Stomach (tissue), 4 donors: ENCODE measurements at regions not wholly inside any gene's neighbourhood (a gene's known extent, or its start where the extent isn't known, plus 50 kb on each side); places are given as distances from the start of the nearest gene placed in this dataset.
"Not testable (repeated sequence)": the region's sequence is repeated elsewhere in the genome, so short reads cannot be mapped to it uniquely, and the experiment has no call there.

ENCODE experiments used
- CTCF ChIP-seq, 7 experiments: fragments of 450-650 bp in 4 of 7; fragments of 200-600 bp in 3 of 7; sonication (generic) in 3 of 7; IDR thresholded peaks; one replicate each; pipeline ENCODE4 v1.5.1; 2016 to 2019; ENCODE audit warnings: antibody characterized with exemption in 7 of 7, control low read depth in 2 of 7, mild to moderate bottlenecking in 1 of 7
- EP300 ChIP-seq: sonication (generic); formaldehyde crosslinking; IDR thresholded peaks from one replicate; pipeline ENCODE4 v1.6.1; 2017; ENCODE audit warnings: antibody characterized with exemption
- POLR2A ChIP-seq, 4 donors: fragments of 450-650 bp; IDR thresholded peaks; one replicate each; pipeline ENCODE4 v1.6.1; 2016; ENCODE audit warnings: antibody characterized with exemption in 4 of 4, control low read depth in 2 of 4, mild to moderate bottlenecking in 1 of 4, moderate library complexity in 1 of 4
- POLR2AphosphoS5 ChIP-seq, 3 donors: sonication (generic); formaldehyde crosslinking; IDR thresholded peaks; one replicate each; pipeline ENCODE4 v1.6.1; 2016; ENCODE audit warnings: antibody characterized with exemption in 3 of 3

GRCh38 chr14:83298016-83298415, 1764.4 kb upstream of the SEL1L start:
- not testable (repeated sequence) for TF ChIP-seq POLR2A (IDR thresholded peaks at IDR 0.05); CTCF (IDR thresholded peaks at IDR 0.05); EP300; POLR2AphosphoS5 (IDR thresholded peaks at IDR 0.05)
